H1 (cell line): ENCODE measurements at regions not wholly inside any gene's neighbourhood (a gene's known extent, or its start where the extent isn't known, plus 50 kb on each side); places are given as distances from the start of the nearest gene placed in this dataset.

Experiments
- CHD1 ChIP-seq: IDR thresholded peaks from 2 replicates; pipeline ENCODE4 v1.6.1; 2012; ENCODE audit warnings: low read depth, low read length, improper control_type of control experiment
- EZH2 ChIP-seq: fragments of 200-600 bp; sonication (generic); IDR thresholded peaks from 2 replicates; pipeline ENCODE4 v1.7.1; 2012; ENCODE audit warnings: low read depth, mild to moderate bottlenecking, moderate library complexity, low read length, inconsistent platforms; ENCODE audit not compliant: severe bottlenecking
- GTF2F1 ChIP-seq: IDR thresholded peaks from 2 replicates; pipeline ENCODE4 v1.6.1; 2012; ENCODE audit warnings: low read depth, low read length, improper control_type of control experiment, borderline replicate concordance
- NRF1 ChIP-seq: IDR thresholded peaks from 2 replicates; pipeline ENCODE4 v1.6.1; 2011; ENCODE audit warnings: mild to moderate bottlenecking, low read depth, low read length, improper control_type of control experiment
- SP1 ChIP-seq: IDR thresholded peaks from 2 replicates; pipeline ENCODE4 v1.6.1; 2011; ENCODE audit warnings: low read depth, low read length

DNA sequence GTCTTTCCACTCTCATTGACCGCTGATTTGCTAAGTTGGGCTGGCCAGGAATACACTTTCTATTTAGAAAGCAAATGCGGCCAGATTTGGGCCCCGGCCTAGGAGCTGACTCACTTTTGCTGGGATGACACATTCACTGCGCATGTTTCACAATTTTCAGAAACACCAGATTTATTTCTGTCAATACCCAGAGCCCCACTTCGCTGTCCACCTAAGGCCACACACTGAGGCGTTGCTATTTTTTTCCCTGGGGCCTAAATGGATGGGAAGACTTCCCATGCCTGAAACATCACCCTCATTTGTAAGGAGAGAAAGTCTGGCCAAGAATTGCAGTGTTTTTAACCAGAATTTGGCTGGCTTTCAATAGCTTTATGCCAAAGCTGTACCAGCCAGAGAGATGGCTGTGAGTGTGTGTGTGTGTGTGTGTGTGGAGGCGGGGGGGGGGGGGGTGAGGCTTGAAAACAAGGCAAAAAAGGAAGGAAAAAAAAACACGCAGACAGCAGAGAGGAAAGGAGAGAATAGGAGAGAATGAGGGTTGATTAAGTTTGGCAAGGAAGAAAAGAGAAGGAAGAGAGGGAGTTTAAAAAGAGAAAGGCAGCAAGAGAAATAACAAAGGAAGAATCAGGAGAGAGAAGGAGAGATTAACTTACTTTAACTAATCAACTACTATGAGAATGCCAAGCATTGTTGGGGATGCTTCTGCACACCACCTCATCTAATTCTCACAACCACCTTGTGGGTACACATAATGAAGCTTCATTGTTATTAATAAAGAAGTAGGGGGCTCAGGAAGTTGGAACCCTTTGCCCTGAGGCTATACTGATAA lies 261.4 kb upstream of the KLF4 start (continued):
- TF ChIP-seq NRF1 (no peak), GTF2F1 (no peak), EZH2 (no peak), SP1 (no peak), CHD1 (no peak)
